ENCODE measurements at regions not wholly inside any gene's neighbourhood (a gene's known extent, or its start where the extent isn't known, plus 50 kb on each side); places are given as distances from the start of the nearest gene placed in this dataset.
A peak's percentile ranks its signal among the peaks of the same experiment; 100 is the strongest.
"Not testable (repeated sequence)": the region's sequence is repeated elsewhere in the genome, so short reads cannot be mapped to it uniquely, and the experiment has no call there.

- peaks cover 0 to 3% (median 0%) of the 10 kb centered on the region in 11 experiments; a peak in 2 of 22 replicates for H3K36me3 ChIP-seq
- H3K4me2 ChIP-seq, result no peak overlapping the region
- peaks cover 0 to 11% (median 0%) of the 10 kb centered on the region in 10 experiments; a peak in 1 of 20 replicates for H3K4me1 ChIP-seq
- TF ChIP-seq Cebpa-rat (IDR thresholded peaks at IDR 0.05), result no peak
- no peaks in the 10 kb centered on the region for H4K20me1 ChIP-seq
- no peaks in the 10 kb centered on the region for H3K27me3 ChIP-seq
- H3K4me3 ChIP-seq, result no peak overlapping the region
- no peak overlapping the region for H3K9ac ChIP-seq
- peaks cover 32 to 44% (median 39%) of the 10 kb centered on the region in 11 experiments for H3K9me3 ChIP-seq (replicated peaks in 1 of 11)
- H3K27ac ChIP-seq, result no peak overlapping the region
These were observed 95.4 kb upstream of the SFRP2 start for GRCh38 chr4:153884325-153884724.

GRCh38 chr4:153880983-153881382 lies 92.1 kb upstream of the SFRP2 start:
- Histone ChIP-seq H3K9me3 (replicated peaks in 1 of 11) (peaks cover 40 to 58% (median 46%) of the 10 kb centered on the region in 11 experiments), H3K4me2 (no peak overlapping the region), H3K36me3 (peaks cover 0 to 3% (median 0%) of the 10 kb centered on the region in 11 experiments; a peak in 2 of 22 replicates), H3K9ac (no peak overlapping the region), H4K20me1 (no peaks in the 10 kb centered on the region), H3K4me1 (peaks cover 0 to 12% (median 0%) of the 10 kb centered on the region in 10 experiments; a peak in 2 of 20 replicates), H3K4me3 (peak overlapping the region in 1 of 10 experiments; percentile 10; a peak in 1 of 20 replicates), H3K27me3 (no peaks in the 10 kb centered on the region), H3K27ac (no peak overlapping the region)
- TF ChIP-seq Cebpa-rat (IDR thresholded peaks at IDR 0.05), result no peak

- no peak for TF ChIP-seq Cebpa-rat (IDR thresholded peaks at IDR 0.05)
- no peak overlapping the region for H3K9ac ChIP-seq
- H3K27me3 ChIP-seq, result no peaks in the 10 kb centered on the region
- H3K9me3 ChIP-seq (replicated peaks in 1 of 11), result peaks cover 40 to 49% (median 45%) of the 10 kb centered on the region in 11 experiments
- H3K4me2 ChIP-seq, result peak overlapping the region in 2 of 11 experiments; percentile 2 to 36; a peak in 1 of 22 replicates
- H3K36me3 ChIP-seq, result peaks cover 0 to 3% (median 0%) of the 10 kb centered on the region in 11 experiments; a peak in 2 of 22 replicates
- peaks cover 0 to 12% (median 0%) of the 10 kb centered on the region in 10 experiments; a peak in 2 of 20 replicates for H3K4me1 ChIP-seq
- no peak overlapping the region for H3K4me3 ChIP-seq
- H3K27ac ChIP-seq, result no peak overlapping the region
- no peaks in the 10 kb centered on the region for H4K20me1 ChIP-seq
These were observed 89.0 kb upstream of the SFRP2 start for GRCh38 chr4:153877898-153878297.

GRCh38 chr4:153873741-153874140 lies 84.9 kb upstream of the SFRP2 start:
- no peak for TF ChIP-seq Cebpa-rat (IDR thresholded peaks at IDR 0.05)
- H3K9me3 ChIP-seq (replicated peaks in 1 of 11), result peaks cover 4 to 15% (median 10%) of the 10 kb centered on the region in 11 experiments
- no peaks in the 10 kb centered on the region for H3K27me3 ChIP-seq
- no peak overlapping the region for H3K4me2 ChIP-seq
- H3K4me1 ChIP-seq, result peaks cover 0 to 12% (median 0%) of the 10 kb centered on the region in 10 experiments; a peak in 2 of 20 replicates
- no peak overlapping the region for H3K9ac ChIP-seq
- H3K4me3 ChIP-seq, result no peak overlapping the region
- H4K20me1 ChIP-seq, result no peaks in the 10 kb centered on the region
- H3K36me3 ChIP-seq, result no peaks in the 10 kb centered on the region
- no peak overlapping the region for H3K27ac ChIP-seq

GRCh38 chr4:153866766-153867165 lies 77.9 kb upstream of the SFRP2 start:
- H3K27me3 ChIP-seq, H3K4me1 ChIP-seq, H3K9ac ChIP-seq, H3K36me3 ChIP-seq, H4K20me1 ChIP-seq, H3K4me2 ChIP-seq, H3K4me3 ChIP-seq, H3K27ac ChIP-seq: not testable (repeated sequence)
- H3K9me3 ChIP-seq (replicated peaks in 1 of 11), result peaks cover 54 to 68% (median 59%) of the 10 kb centered on the region in 11 experiments

GRCh38 chr4:153852501-153852900 lies 63.6 kb upstream of the SFRP2 start:
- Histone ChIP-seq H3K27ac (no peak overlapping the region), H3K4me2 (no peak overlapping the region), H4K20me1 (no peaks in the 10 kb centered on the region), H3K4me3 (no peak overlapping the region), H3K36me3 (no peaks in the 10 kb centered on the region), H3K9me3 (replicated peaks in 1 of 11) (peaks cover 0 to 19% (median 6%) of the 10 kb centered on the region in 11 experiments; a peak in 12 of 22 replicates), H3K9ac (no peak overlapping the region), H3K4me1 (no peaks in the 10 kb centered on the region), H3K27me3 (no peaks in the 10 kb centered on the region)
- TF ChIP-seq Cebpa-rat (IDR thresholded peaks at IDR 0.05), result no peak

- Histone ChIP-seq H3K9ac (no peak overlapping the region), H3K4me1 (no peaks in the 10 kb centered on the region), H3K27me3 (no peaks in the 10 kb centered on the region), H4K20me1 (no peaks in the 10 kb centered on the region), H3K4me3 (no peak overlapping the region), H3K9me3 (replicated peaks in 1 of 11) (peaks cover 0 to 15% (median 6%) of the 10 kb centered on the region in 11 experiments; a peak in 8 of 22 replicates), H3K4me2 (no peak overlapping the region), H3K36me3 (no peaks in the 10 kb centered on the region), H3K27ac (no peak overlapping the region)
- TF ChIP-seq Cebpa-rat (IDR thresholded peaks at IDR 0.05), result no peak
These were observed 61.8 kb upstream of the SFRP2 start for GRCh38 chr4:153850533-153851280.

- no peak overlapping the region for H3K27ac ChIP-seq
- H3K9me3 ChIP-seq (replicated peaks in 1 of 11), result peaks cover 0 to 12% (median 0%) of the 10 kb centered on the region in 11 experiments; a peak in 7 of 22 replicates
- H3K4me1 ChIP-seq, result no peaks in the 10 kb centered on the region
- no peaks in the 10 kb centered on the region for H3K27me3 ChIP-seq
- TF ChIP-seq Cebpa-rat (IDR thresholded peaks at IDR 0.05), result no peak
- no peak overlapping the region for H3K4me3 ChIP-seq
- no peaks in the 10 kb centered on the region for H3K36me3 ChIP-seq
- H4K20me1 ChIP-seq, result no peaks in the 10 kb centered on the region
- H3K4me2 ChIP-seq, result no peak overlapping the region
- H3K9ac ChIP-seq, result no peak overlapping the region
These were observed 55.3 kb upstream of the SFRP2 start for GRCh38 chr4:153844144-153844543.
